ENCODE measurements at regions not wholly inside any gene's neighbourhood (a gene's known extent, or its start where the extent isn't known, plus 50 kb on each side); places are given as distances from the start of the nearest gene placed in this dataset.

DNA sequence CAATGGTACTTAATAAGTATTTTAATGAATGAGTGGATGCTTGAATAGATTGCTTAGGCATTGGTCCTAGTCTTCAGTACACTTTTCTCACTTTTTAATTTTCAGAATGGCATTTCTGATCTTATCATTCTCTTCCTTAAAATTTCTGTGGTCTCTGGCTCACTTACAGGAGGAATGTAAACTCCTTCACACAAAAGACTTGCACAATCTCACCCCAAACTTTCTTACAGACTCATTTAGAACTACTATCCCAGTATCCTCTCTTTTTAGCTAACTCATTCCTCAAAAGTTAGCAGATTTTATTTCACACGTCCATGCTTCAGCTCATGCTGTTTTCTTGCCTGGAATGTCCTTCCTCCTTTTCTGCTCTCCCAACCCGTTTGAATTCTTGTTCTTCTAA is 350.1 kb downstream of the GRXCR1 start:
- DNase-seq (ENCODE audit: low spot score) (no peak), ATAC-seq (ENCODE audit: low FRiP score) (no peak)
- TF ChIP-seq, protein P1, sequence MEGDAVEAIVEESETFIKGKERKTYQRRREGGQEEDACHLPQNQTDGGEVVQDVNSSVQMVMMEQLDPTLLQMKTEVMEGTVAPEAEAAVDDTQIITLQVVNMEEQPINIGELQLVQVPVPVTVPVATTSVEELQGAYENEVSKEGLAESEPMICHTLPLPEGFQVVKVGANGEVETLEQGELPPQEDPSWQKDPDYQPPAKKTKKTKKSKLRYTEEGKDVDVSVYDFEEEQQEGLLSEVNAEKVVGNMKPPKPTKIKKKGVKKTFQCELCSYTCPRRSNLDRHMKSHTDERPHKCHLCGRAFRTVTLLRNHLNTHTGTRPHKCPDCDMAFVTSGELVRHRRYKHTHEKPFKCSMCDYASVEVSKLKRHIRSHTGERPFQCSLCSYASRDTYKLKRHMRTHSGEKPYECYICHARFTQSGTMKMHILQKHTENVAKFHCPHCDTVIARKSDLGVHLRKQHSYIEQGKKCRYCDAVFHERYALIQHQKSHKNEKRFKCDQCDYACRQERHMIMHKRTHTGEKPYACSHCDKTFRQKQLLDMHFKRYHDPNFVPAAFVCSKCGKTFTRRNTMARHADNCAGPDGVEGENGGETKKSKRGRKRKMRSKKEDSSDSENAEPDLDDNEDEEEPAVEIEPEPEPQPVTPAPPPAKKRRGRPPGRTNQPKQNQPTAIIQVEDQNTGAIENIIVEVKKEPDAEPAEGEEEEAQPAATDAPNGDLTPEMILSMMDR (IDR thresholded peaks at IDR 0.05) = no peak

DNA sequence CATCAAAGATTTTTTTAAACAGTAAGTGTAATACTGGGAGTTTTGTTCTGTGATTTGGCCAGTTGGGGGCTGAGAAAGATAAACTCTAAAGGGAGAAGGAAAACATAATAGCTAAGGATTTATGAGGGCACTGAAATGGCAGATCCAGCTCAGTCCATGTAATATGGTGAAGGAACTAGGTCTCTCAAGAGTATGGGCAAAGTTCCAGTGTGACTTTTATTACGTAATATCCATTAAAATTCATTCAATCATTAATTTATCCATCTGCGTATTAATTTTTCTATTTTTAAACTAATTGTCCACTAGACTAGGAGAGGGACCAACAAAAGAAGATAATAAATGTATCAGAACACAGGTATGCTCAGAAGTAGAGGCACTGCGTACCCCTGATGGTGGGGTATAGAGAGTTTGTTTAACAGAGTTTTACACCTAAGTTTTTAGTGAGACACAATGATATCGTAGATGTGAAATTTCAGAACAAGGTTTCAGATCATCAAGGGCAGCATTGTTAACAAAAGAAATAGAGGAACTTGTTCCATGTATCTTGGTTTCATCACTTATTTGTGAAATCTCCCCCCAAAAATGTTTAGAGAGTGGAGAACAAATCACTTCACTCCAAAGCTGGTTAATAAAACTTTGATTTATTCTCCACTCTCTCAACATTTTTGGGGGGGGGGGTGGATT is 351.1 kb downstream of the GRXCR1 start:
- DNase-seq (ENCODE audit: low spot score) (no peak), ATAC-seq (ENCODE audit: low FRiP score) (no peak)
- TF ChIP-seq, protein P1 (IDR thresholded peaks at IDR 0.05) = no peak

DNA sequence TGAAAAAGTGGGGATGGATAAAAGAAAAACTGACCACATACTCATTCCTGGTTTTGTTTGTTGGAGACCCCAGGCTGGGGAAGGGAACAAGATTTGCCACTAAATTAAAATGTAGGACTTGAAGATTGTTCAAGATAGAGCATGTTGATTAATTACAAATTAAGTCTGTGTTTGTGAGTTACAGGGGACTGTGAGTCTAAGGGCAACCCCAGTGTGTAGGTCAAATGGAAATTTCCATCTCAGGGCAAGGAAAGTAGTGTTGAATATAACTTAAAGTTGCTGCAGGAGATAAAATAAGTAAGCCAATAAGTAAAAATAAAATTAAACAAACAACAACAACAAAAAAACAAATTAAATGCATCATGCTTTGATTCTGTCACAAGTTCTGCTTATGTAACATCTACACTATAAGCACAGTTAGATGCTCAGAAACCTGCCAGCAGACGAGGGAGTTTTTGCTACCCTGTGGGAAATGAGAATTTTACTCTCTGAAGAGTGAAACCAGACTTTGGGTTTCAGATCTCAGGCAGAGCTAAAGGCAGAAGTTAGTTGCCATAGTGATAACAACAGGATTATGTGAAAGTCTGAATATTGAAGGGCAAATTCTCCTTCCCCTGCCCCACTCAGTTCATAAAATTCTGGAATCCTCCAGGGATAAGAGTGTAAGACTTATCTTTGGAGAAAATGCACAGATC is 352.3 kb downstream of the GRXCR1 start:
- no peak for ATAC-seq (ENCODE audit: low FRiP score)
- TF ChIP-seq, protein P1 (IDR thresholded peaks at IDR 0.05) = no peak
- no peak for DNase-seq (ENCODE audit: low spot score)

DNA sequence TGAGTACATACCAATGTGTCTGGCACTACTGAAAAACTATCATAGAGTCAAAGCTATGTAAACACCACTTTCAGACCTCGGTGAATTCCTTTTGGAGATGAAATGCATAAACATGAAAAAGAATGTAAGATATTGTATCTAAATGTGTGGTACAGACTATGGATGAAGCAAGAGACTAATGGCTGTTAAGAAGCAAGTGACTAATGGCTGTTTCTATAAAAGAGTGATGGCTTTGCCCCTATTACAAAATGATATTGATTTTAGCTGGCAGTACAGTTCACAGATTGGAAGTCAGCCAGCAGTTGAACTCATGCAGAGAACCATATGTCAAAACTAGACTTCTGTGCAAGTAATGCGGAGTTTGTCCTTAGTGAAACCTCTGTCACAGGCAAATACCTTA is 359.3 kb downstream of the GRXCR1 start:
- DNase-seq (ENCODE audit: low spot score) (no peak), ATAC-seq (ENCODE audit: low FRiP score) (no peak)
- TF ChIP-seq, protein P1 (IDR thresholded peaks at IDR 0.05) = no peak

DNA sequence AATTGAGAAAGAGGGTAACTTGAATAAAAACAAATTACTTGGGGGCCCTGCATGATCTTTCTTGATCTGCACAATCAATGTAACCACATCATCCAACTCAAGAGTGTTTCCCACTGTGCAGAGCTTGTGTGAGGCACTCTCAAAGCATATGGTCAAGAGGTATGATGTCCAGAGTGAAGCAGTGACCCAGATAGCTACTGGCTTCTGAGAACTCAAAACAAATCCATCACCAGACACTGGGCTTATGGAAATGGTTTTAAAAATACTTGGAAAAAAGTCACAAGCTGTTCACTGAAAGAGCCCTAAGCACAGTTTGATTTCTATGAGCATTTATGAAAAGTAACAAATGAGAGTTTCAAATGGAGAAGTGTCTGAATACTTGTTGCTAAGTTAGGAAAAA is 361.0 kb downstream of the GRXCR1 start:
- no peak for ATAC-seq (ENCODE audit: low FRiP score)

DNA sequence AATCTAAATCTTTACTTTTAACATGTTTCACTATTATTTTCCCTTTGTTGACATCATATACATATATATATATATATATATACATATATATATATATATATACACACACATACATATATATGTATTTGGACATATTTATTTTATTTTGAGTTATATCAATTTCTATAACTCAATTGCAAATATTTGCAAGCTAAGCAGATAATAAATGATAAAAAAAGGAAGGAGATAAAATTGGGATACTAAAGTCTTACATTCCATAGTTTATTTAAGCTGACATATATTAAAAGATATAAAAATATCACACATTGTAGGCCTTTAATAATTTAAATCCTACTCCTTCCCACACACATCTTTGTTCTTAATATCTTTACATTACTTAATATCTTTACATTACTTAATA is 372.2 kb downstream of the GRXCR1 start:
- ATAC-seq (ENCODE audit: low FRiP score) (no peak), DNase-seq (ENCODE audit: low spot score) (no peak)
- TF ChIP-seq, protein P1 (IDR thresholded peaks at IDR 0.05) = no peak

More for the DNA sequence above, 361.0 kb downstream of the GRXCR1 start:
- TF ChIP-seq, protein P1 (IDR thresholded peaks at IDR 0.05) = no peak
- DNase-seq (ENCODE audit: low spot score) = no peak

DNA sequence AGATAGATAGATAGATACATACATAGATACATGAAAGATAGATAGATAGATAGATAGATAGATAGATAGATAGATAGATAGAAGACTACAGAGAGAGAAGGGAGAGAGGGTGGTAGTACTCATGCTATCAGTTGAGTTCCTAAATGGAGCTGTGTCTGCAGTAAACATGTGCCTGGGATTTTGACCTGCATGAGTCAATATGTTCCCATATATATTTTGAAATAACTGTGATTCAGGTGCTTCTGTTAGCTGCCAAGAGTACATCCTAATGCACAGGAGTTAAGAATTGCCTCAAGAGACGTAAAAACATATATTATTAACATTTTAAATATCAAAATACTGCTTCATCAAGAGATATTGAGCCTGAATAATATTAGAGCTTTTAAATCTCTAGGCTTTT is 379.4 kb downstream of the GRXCR1 start:
- no peak for DNase-seq (ENCODE audit: low spot score)
- TF ChIP-seq, protein P1 (IDR thresholded peaks at IDR 0.05) = no peak
- no peak for ATAC-seq (ENCODE audit: low FRiP score)
